ENCODE measurements at regions not wholly inside any gene's neighbourhood (a gene's known extent, or its start where the extent isn't known, plus 50 kb on each side); places are given as distances from the start of the nearest gene placed in this dataset.

DNA sequence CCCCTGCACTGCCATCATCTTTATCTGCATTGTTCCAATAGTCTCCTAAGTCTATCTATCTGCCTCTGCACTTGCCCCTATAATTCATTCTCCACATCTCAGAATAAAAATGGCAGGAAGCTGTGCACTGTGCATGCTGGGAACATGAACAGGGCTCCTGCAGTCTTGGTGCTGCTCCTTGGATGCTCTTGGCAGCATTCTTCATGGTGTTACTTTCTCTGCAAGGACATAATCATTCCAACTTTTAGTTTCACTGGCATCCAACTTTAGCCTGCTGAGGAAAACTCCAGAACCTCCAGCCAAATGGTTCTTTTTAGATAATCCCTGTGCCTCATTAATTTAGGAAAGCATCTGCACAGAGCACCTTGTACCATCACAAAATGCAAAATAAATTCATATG, 208.3 kb downstream of the STK31 start:
- H3K27ac ChIP-seq = no peak overlapping the region
- no peak for TF ChIP-seq CTCF (conservative IDR thresholded peaks at IDR 0.05)

GRCh38 chr7:23918856-23919255, 208.8 kb downstream of the STK31 start:
- TF ChIP-seq CTCF (conservative IDR thresholded peaks at IDR 0.05) = no peak
- H3K27ac ChIP-seq = no peak overlapping the region

GRCh38 chr7:23925088-23925487, 215.1 kb downstream of the STK31 start:
- no peak overlapping the region for H3K27ac ChIP-seq
- TF ChIP-seq CTCF (conservative IDR thresholded peaks at IDR 0.05) = no peak

GRCh38 chr7:23927709-23928417, 217.8 kb downstream of the STK31 start:
- H3K27ac ChIP-seq = no peak overlapping the region
- TF ChIP-seq CTCF (conservative IDR thresholded peaks at IDR 0.05) = no peak

DNA sequence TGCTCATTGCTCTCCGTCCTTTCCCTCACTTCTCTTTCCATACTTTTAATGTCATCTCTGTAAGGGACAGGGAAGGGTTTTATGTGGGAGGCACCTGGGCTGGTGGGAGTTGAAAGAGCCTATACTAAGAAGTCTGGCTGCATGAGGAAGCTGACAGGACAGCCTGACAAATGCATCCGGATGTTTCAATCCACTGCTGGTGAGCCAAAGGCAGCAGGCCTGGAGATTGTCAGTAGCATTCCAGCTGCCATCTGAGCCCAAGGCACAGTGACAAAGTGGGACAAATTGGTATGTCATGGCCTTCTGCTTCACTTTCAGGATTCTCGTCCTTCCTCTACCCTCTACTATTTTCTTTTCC, 218.4 kb downstream of the STK31 start:
- H3K27ac ChIP-seq = no peak overlapping the region
- TF ChIP-seq CTCF (conservative IDR thresholded peaks at IDR 0.05) = no peak

- no peak overlapping the region for H3K27ac ChIP-seq
- TF ChIP-seq CTCF (conservative IDR thresholded peaks at IDR 0.05) = no peak
Observed at GRCh38 chr7:23930312-23930711, 220.3 kb downstream of the STK31 start.

DNA sequence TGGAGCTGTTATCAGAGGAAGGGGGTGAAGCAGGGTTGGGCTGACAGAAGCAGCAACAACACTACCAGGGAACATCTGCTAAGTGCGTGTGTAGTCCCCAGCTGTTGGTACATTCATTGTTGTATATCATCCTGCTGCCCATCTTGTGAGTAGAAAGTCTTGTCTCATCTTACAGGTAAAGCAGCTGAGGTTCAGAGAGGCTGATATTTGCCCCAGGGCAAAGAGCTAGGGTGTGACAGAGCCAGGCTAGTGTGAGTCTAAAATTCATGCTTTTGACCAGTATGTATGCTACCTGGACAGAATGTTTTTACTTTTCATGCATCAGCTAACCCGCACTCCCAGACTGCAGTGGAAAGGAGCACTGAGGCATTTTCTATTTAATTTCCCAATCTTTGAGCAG, 221.6 kb downstream of the STK31 start:
- no peak overlapping the region for H3K27ac ChIP-seq
- no peak for TF ChIP-seq CTCF (conservative IDR thresholded peaks at IDR 0.05)
